GM23338 (cell line): ENCODE measurements at regions not wholly inside any gene's neighbourhood (a gene's known extent, or its start where the extent isn't known, plus 50 kb on each side); places are given as distances from the start of the nearest gene placed in this dataset.

ENCODE experiments used
- ATAC-seq: fragments of 200-7000 bp; cut with Tn5 transposase; 3 replicates; pipeline ENCODE4 v1.9.1; 2020
- DNase-seq: peaks from one replicate; pipeline ENCODE4 v3.0.0-alpha.2; 2015; ENCODE audit warnings: low spot score
- H2AFZ ChIP-seq: fragments of 200-600 bp; sonication (generic); 2 replicates; pipeline ENCODE4 v1.8.0; 2016; ENCODE audit warnings: antibody characterized with exemption, mild to moderate bottlenecking, moderate library complexity
- H3F3A ChIP-seq: fragments of 200-600 bp; sonication (generic); replicated peaks from 2 replicates; pipeline ENCODE4 v1.8.0; 2017; ENCODE audit warnings: antibody characterized with exemption, mixed run types, low read depth
- H3K27ac ChIP-seq: fragments of 200-600 bp; sonication (generic); 2 replicates; pipeline ENCODE4 v1.6.1; 2016; ENCODE audit warnings: low read depth
- H3K27me3 ChIP-seq: fragments of 200-600 bp; sonication (generic); 2 replicates; pipeline ENCODE4 v1.8.0; 2016; ENCODE audit warnings: mild to moderate bottlenecking, mixed run types, moderate library complexity; ENCODE audit not compliant: insufficient read depth
- H3K36me3 ChIP-seq: fragments of 200-600 bp; sonication (generic); 2 replicates; pipeline ENCODE4 v1.8.0; 2016; ENCODE audit warnings: mild to moderate bottlenecking; ENCODE audit not compliant: insufficient read depth
- H3K4me1 ChIP-seq: fragments of 200-600 bp; sonication (generic); 2 replicates; pipeline ENCODE4 v1.8.0; 2016; ENCODE audit warnings: mild to moderate bottlenecking, moderate library complexity; ENCODE audit not compliant: insufficient read depth
- H3K4me2 ChIP-seq: fragments of 200-600 bp; sonication (generic); 2 replicates; pipeline ENCODE4 v1.7.1; 2017; ENCODE audit warnings: mixed run types
- H3K4me3 ChIP-seq: fragments of 200-600 bp; sonication (generic); 2 replicates; pipeline ENCODE4 v1.6.1; 2016; ENCODE audit warnings: mixed run types
- H3K79me2 ChIP-seq: fragments of 200-600 bp; sonication (generic); replicated peaks from 2 replicates; pipeline ENCODE4 v1.8.0; 2017; ENCODE audit warnings: mild to moderate bottlenecking; ENCODE audit not compliant: insufficient read depth
- H3K9me2 ChIP-seq: fragments of 200-600 bp; sonication (generic); 2 replicates; pipeline ENCODE4 v1.8.0; 2017; ENCODE audit not compliant: insufficient read depth
- H4K20me1 ChIP-seq: fragments of 200-600 bp; sonication (generic); replicated peaks from 2 replicates; pipeline ENCODE4 v1.8.0; 2017; ENCODE audit warnings: mild to moderate bottlenecking; ENCODE audit not compliant: insufficient read depth
- H3K27ac Mint-ChIP-seq: 2 replicates; pipeline ENCODE4 v1.8.0; 2020; ENCODE audit warnings: inconsistent platforms, mild to moderate bottlenecking, moderate library complexity, mixed read lengths
- H3K27me3 Mint-ChIP-seq: 3 replicates; pipeline ENCODE4 v1.8.0; 2022; ENCODE audit warnings: low read depth, mild to moderate bottlenecking, moderate library complexity, mixed read lengths, inconsistent platforms; ENCODE audit not compliant: insufficient read depth, poor library complexity
- H3K36me3 Mint-ChIP-seq: 3 replicates; pipeline ENCODE4 v1.8.0; 2021; ENCODE audit warnings: low read depth, mild to moderate bottlenecking, inconsistent platforms, moderate library complexity, mixed read lengths
- H3K4me1 Mint-ChIP-seq: 3 replicates; pipeline ENCODE4 v1.8.0; 2020; ENCODE audit warnings: mild to moderate bottlenecking, inconsistent platforms, mixed read lengths
- H3K4me3 Mint-ChIP-seq: 3 replicates; pipeline ENCODE4 v1.8.0; 2021; ENCODE audit warnings: moderate library complexity, mild to moderate bottlenecking, inconsistent platforms, mixed read lengths
- H3K9me3 Mint-ChIP-seq: 3 replicates; pipeline ENCODE4 v1.8.0; 2020; ENCODE audit warnings: moderate library complexity, mild to moderate bottlenecking, inconsistent platforms, mixed read lengths
- ETS1 ChIP-seq: IDR thresholded peaks from 2 replicates; pipeline ENCODE4 v1.6.1; 2016; ENCODE audit warnings: antibody characterized with exemption
- EZH2 ChIP-seq: fragments of 200-600 bp; sonication (generic); IDR thresholded peaks from one replicate; pipeline ENCODE4 v1.8.0; 2017; ENCODE audit warnings: antibody characterized with exemption, mild to moderate bottlenecking, low read depth; ENCODE audit not compliant: unreplicated experiment
- NANOG ChIP-seq: IDR thresholded peaks from 2 replicates; pipeline ENCODE4 v1.6.1; 2016; ENCODE audit warnings: antibody characterized with exemption, borderline replicate concordance
- POLR2AphosphoS5 ChIP-seq: IDR thresholded peaks from 2 replicates; pipeline ENCODE4 v1.6.1; 2016; ENCODE audit warnings: antibody characterized with exemption, low read depth
- STAT1 ChIP-seq: IDR thresholded peaks from one replicate; pipeline ENCODE4 v1.6.1; 2016; ENCODE audit warnings: antibody characterized with exemption; ENCODE audit not compliant: unreplicated experiment
- ZNF114 ChIP-seq: fragments of 250-450 bp; sonication (Bioruptor Pico); IDR thresholded peaks from 2 replicates; pipeline ENCODE4 v1.5.0; 2020; ENCODE audit warnings: mild to moderate bottlenecking, moderate library complexity
- ZNF331 ChIP-seq: fragments of 250-450 bp; sonication (Bioruptor Pico); IDR thresholded peaks from 2 replicates; pipeline ENCODE4 v1.5.0; 2020; ENCODE audit warnings: low read depth, mild to moderate bottlenecking, moderate library complexity
- ZNF462 ChIP-seq: fragments of 250-450 bp; sonication (Bioruptor Pico); IDR thresholded peaks from 2 replicates; pipeline ENCODE4 v1.5.0; 2020; ENCODE audit warnings: mild to moderate bottlenecking, moderate library complexity

GRCh38 chr4:45883421-45883820 lies 240.4 kb downstream of the GABRG1 start (continued):
- TF ChIP-seq ZNF462 (CRISPR knock-in tag) (no peak), EZH2 (no peak)

GRCh38 chr4:45876235-45876890 lies 247.5 kb downstream of the GABRG1 start:
- Histone ChIP-seq H3K79me2 (no peaks in the 10 kb centered on the region), H3K4me2 (no peak overlapping the region), H3K4me3 (no peak overlapping the region), H4K20me1 (no peaks in the 10 kb centered on the region), H3K27me3 (no peaks in the 10 kb centered on the region), H3K27ac (no peak overlapping the region), H3K9me2 (no peaks in the 10 kb centered on the region), H3K36me3 (no peaks in the 10 kb centered on the region), H2AFZ (no peak overlapping the region), H3F3A (no peaks in the 10 kb centered on the region), H3K4me1 (no peaks in the 10 kb centered on the region)
- H3K36me3 Mint-ChIP-seq = peaks cover 3% of the 10 kb centered on the region; the same call in 1 of the 3 replicates
- H3K27me3 Mint-ChIP-seq = no peaks in the 10 kb centered on the region
- no peak for ATAC-seq
- DNase-seq = no peak
- H3K27ac Mint-ChIP-seq = no peak overlapping the region
- no peak overlapping the region for H3K4me3 Mint-ChIP-seq
- peaks cover 52% of the 10 kb centered on the region for H3K9me3 Mint-ChIP-seq
- no peaks in the 10 kb centered on the region for H3K4me1 Mint-ChIP-seq
- TF ChIP-seq STAT1 (no peak), POLR2AphosphoS5 (no peak), ZNF114 (CRISPR knock-in tag) (no peak), ETS1 (no peak), EZH2 (no peak), ZNF462 (CRISPR knock-in tag) (no peak), ZNF331 (CRISPR knock-in tag) (no peak), NANOG (no peak)
